ACC112 (cell line): ENCODE measurements at regions not wholly inside any gene's neighbourhood (a gene's known extent, or its start where the extent isn't known, plus 50 kb on each side); places are given as distances from the start of the nearest gene placed in this dataset.
A peak's percentile ranks its signal among the peaks of the same experiment; 100 is the strongest.

Experiments used
- H2AFZ ChIP-seq: fragments of 200-600 bp; sonication (generic); one replicate; pipeline ENCODE4 v1.6.0; 2017; ENCODE audit warnings: antibody characterized with exemption, low read length; ENCODE audit not compliant: unreplicated experiment
- H3K27ac ChIP-seq: fragments of 200-600 bp; sonication (generic); 2 replicates; pipeline ENCODE4 v1.5.1; 2014; ENCODE audit warnings: low read depth, mild to moderate bottlenecking, antibody characterized with exemption, low read length, moderate library complexity
- H3K27me3 ChIP-seq: fragments of 200-600 bp; sonication (generic); 2 replicates; pipeline ENCODE4 v1.6.1; 2014; ENCODE audit warnings: mild to moderate bottlenecking, antibody characterized with exemption, low read length, moderate library complexity, mixed read lengths; ENCODE audit not compliant: insufficient read depth
- H3K36me3 ChIP-seq: fragments of 200-600 bp; sonication (generic); 2 replicates; pipeline ENCODE4 v1.6.1; 2016; ENCODE audit warnings: mild to moderate bottlenecking, antibody characterized with exemption, low read length, moderate library complexity, mixed read lengths; ENCODE audit not compliant: insufficient read depth
- H3K4me1 ChIP-seq: fragments of 200-600 bp; sonication (generic); one replicate; pipeline ENCODE4 v1.6.1; 2016; ENCODE audit warnings: low read length, mixed read lengths; ENCODE audit not compliant: insufficient read depth, unreplicated experiment, control insufficient read depth
- H3K4me3 ChIP-seq: fragments of 200-600 bp; sonication (generic); 2 replicates; pipeline ENCODE4 v1.5.1; 2014; ENCODE audit warnings: mild to moderate bottlenecking, low read depth, low read length
- H3K79me2 ChIP-seq: fragments of 200-600 bp; sonication (generic); one replicate; pipeline ENCODE4 v1.6.0; 2016; ENCODE audit warnings: low read length; ENCODE audit not compliant: control insufficient read depth, unreplicated experiment, insufficient read depth

- no peaks in the 10 kb centered on the region for H3K79me2 ChIP-seq
- H3K4me1 ChIP-seq: peaks cover 38% of the 10 kb centered on the region
- peak overlapping the region; percentile 74; the same call in 1 of the 2 replicates for H3K27ac ChIP-seq
- H3K36me3 ChIP-seq: no peaks in the 10 kb centered on the region
- H3K27me3 ChIP-seq: no peaks in the 10 kb centered on the region
- H2AFZ ChIP-seq: no peak overlapping the region
- H3K4me3 ChIP-seq: no peak overlapping the region
Measured at GRCh38 chr12:75779891-75780496, 251.6 kb downstream of the PHLDA1 start.

GRCh38 chr12:75774261-75775052 lies 257.1 kb downstream of the PHLDA1 start:
- Histone ChIP-seq H3K4me1 (peaks cover 8% of the 10 kb centered on the region), H3K36me3 (no peaks in the 10 kb centered on the region), H3K27me3 (no peaks in the 10 kb centered on the region), H3K79me2 (no peaks in the 10 kb centered on the region), H3K4me3 (no peak overlapping the region), H2AFZ (no peak overlapping the region), H3K27ac (no peak overlapping the region)

GRCh38 chr12:75773377-75773776 lies 258.2 kb downstream of the PHLDA1 start:
- Histone ChIP-seq H2AFZ (no peak overlapping the region), H3K79me2 (no peaks in the 10 kb centered on the region), H3K27ac (no peak overlapping the region), H3K4me1 (peaks cover 3% of the 10 kb centered on the region), H3K36me3 (no peaks in the 10 kb centered on the region), H3K4me3 (no peak overlapping the region), H3K27me3 (no peaks in the 10 kb centered on the region)

- H3K36me3 ChIP-seq: no peaks in the 10 kb centered on the region
- H3K4me3 ChIP-seq: no peak overlapping the region
- H3K4me1 ChIP-seq: peaks cover 13% of the 10 kb centered on the region
- H3K27me3 ChIP-seq: no peaks in the 10 kb centered on the region
- no peak overlapping the region for H2AFZ ChIP-seq
- H3K27ac ChIP-seq: no peak overlapping the region
- no peaks in the 10 kb centered on the region for H3K79me2 ChIP-seq
Measured at GRCh38 chr12:75771023-75771422, 259.6 kb upstream of the KRR1 start.

GRCh38 chr12:75767957-75768356 lies 256.5 kb upstream of the KRR1 start:
- no peak overlapping the region for H3K27ac ChIP-seq
- no peaks in the 10 kb centered on the region for H3K27me3 ChIP-seq
- H3K36me3 ChIP-seq: no peaks in the 10 kb centered on the region
- no peaks in the 10 kb centered on the region for H3K79me2 ChIP-seq
- no peak overlapping the region for H3K4me3 ChIP-seq
- H2AFZ ChIP-seq: no peak overlapping the region
- H3K4me1 ChIP-seq: peaks cover 15% of the 10 kb centered on the region

GRCh38 chr12:75766263-75767160 lies 255.1 kb upstream of the KRR1 start:
- Histone ChIP-seq H3K36me3 (no peaks in the 10 kb centered on the region), H3K27ac (peak overlapping the region; percentile 70), H2AFZ (peak overlapping the region; percentile 3), H3K4me1 (peaks cover 15% of the 10 kb centered on the region), H3K4me3 (no peak overlapping the region), H3K79me2 (no peaks in the 10 kb centered on the region), H3K27me3 (no peaks in the 10 kb centered on the region)

DNA sequence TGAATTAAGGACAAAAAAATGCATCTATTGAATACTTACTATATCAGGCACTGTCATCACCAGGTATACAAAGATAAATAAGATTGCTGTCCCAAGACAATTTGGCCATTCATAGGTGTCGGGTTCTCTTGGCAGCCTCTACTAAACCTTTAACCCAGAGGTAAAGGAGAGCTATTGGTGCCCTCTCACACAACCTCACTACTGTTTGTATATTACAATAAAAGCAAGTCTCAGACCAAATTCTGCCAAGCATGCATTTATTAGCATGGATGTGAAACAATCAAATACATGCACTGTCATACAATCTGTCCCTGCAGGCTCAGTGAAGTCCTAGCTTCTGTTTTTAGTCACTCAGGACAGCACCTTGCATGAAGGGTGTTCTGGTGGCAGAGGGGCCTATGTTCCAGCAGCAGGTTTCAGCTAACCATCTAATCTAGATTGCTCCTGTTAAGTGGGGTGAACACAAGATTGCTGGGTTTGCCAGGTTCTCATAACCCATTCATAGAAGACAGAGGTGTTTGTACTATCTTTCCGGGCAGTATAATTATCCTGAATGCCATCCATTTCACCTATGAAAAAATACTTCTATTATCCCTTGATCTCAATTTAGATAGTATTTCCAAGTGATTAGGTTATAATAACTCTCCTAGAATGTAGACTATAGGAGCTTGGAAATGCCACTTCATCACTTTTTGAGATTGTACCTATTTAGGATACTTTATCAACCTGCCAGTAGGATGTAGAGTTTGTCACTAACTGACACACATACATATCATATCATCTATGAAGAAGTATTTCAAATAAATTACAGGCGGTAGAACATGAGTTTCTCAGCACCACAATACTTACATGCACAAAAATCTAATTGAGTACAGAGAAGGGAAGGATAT lies 254.0 kb upstream of the KRR1 start:
- Histone ChIP-seq H3K79me2 (no peaks in the 10 kb centered on the region), H3K27ac (peak overlapping the region; percentile 70), H3K4me3 (no peak overlapping the region), H3K36me3 (no peaks in the 10 kb centered on the region), H3K27me3 (no peaks in the 10 kb centered on the region), H3K4me1 (peaks cover 19% of the 10 kb centered on the region), H2AFZ (no peak overlapping the region)

GRCh38 chr12:75764091-75764841 lies 252.9 kb upstream of the KRR1 start:
- Histone ChIP-seq H2AFZ (no peak overlapping the region), H3K4me3 (no peak overlapping the region), H3K27ac (no peak overlapping the region), H3K36me3 (no peaks in the 10 kb centered on the region), H3K4me1 (peaks cover 30% of the 10 kb centered on the region), H3K27me3 (no peaks in the 10 kb centered on the region), H3K79me2 (no peaks in the 10 kb centered on the region)

GRCh38 chr12:75760573-75761294 lies 249.3 kb upstream of the KRR1 start:
- H3K27me3 ChIP-seq: no peaks in the 10 kb centered on the region
- H3K36me3 ChIP-seq: no peaks in the 10 kb centered on the region
- no peak overlapping the region for H3K4me3 ChIP-seq
- H2AFZ ChIP-seq: no peak overlapping the region
- peaks cover 23% of the 10 kb centered on the region for H3K4me1 ChIP-seq
- H3K27ac ChIP-seq: peak overlapping the region; percentile 86
- no peaks in the 10 kb centered on the region for H3K79me2 ChIP-seq
